ENCODE measurements at regions not wholly inside any gene's neighbourhood (a gene's known extent, or its start where the extent isn't known, plus 50 kb on each side); places are given as distances from the start of the nearest gene placed in this dataset.

DNA sequence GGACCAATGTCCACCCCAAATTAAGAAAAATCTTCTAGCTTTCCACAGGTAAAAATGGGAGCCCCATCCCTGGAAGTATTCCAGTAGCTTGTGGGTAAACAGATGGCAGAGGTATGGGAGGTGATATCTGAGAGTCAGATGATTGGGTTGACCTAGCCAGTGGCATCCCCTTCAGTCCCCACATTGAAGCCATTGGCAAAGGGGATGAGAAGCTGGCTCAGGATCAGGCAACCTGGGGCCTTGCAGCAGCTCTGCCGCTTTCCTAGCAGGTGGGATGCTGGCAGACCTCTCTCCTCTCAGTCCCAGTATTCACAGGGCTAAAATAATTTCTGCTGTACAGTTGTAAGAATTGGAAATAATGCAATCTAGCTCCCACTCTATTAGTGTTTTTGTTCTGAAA is 108.9 kb upstream of the KCNG1 start:
- Histone ChIP-seq H3K9ac (ENCODE audit: control insufficient read depth, extremely low read depth, insufficient read depth, low read length) (no peak overlapping the region), H3K36me3 (ENCODE audit: control insufficient read depth in 2 of 2, extremely low read depth in 1 of 2, insufficient read depth in 2 of 2, low read length in 2 of 2) (no peaks in the 10 kb centered on the region), H3K27ac (ENCODE audit: control insufficient read depth, insufficient read depth, low read length) (no peak overlapping the region), H3K4me3 (ENCODE audit: control insufficient read depth in 2 of 3, extremely low read depth in 1 of 3, insufficient read depth in 2 of 3, low read depth in 1 of 3, low read length in 3 of 3) (no peak overlapping the region), H3K9me1 (ENCODE audit: control insufficient read depth, extremely low read depth, insufficient read depth, low read length) (no peaks in the 10 kb centered on the region), H3K4me1 (ENCODE audit: control insufficient read depth, extremely low read depth, insufficient read depth, low read length) (peaks cover 14% of the 10 kb centered on the region), H4K20me1 (ENCODE audit: control insufficient read depth, extremely low read depth, insufficient read depth, low read length) (no peaks in the 10 kb centered on the region), H2AFZ (ENCODE audit: control insufficient read depth, low read length) (no peak overlapping the region), H3K9me3 (ENCODE audit: control insufficient read depth, low read depth, low read length) (no peaks in the 10 kb centered on the region), H3K79me2 (ENCODE audit: control insufficient read depth, insufficient read depth, low read length) (no peaks in the 10 kb centered on the region), H3K4me2 (ENCODE audit: control insufficient read depth, extremely low read depth, insufficient read depth, low read depth, low read length) (no peak overlapping the region), H3K27me3 (ENCODE audit: control insufficient read depth, extremely low read depth, insufficient read depth, low read length) (no peaks in the 10 kb centered on the region)
- FAIRE-seq = no peak
- dilution Hi-C loops (cut with MboI; ENCODE audit: extremely low pct_ligation_motif_present, low sequenced_read_pairs) = no loop called here
- TF ChIP-seq EZH2 (IDR thresholded peaks at IDR 0.05; ENCODE audit: low read length) = no peak
- TF ChIP-seq, protein P1, sequence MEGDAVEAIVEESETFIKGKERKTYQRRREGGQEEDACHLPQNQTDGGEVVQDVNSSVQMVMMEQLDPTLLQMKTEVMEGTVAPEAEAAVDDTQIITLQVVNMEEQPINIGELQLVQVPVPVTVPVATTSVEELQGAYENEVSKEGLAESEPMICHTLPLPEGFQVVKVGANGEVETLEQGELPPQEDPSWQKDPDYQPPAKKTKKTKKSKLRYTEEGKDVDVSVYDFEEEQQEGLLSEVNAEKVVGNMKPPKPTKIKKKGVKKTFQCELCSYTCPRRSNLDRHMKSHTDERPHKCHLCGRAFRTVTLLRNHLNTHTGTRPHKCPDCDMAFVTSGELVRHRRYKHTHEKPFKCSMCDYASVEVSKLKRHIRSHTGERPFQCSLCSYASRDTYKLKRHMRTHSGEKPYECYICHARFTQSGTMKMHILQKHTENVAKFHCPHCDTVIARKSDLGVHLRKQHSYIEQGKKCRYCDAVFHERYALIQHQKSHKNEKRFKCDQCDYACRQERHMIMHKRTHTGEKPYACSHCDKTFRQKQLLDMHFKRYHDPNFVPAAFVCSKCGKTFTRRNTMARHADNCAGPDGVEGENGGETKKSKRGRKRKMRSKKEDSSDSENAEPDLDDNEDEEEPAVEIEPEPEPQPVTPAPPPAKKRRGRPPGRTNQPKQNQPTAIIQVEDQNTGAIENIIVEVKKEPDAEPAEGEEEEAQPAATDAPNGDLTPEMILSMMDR (optimal IDR thresholded peaks at IDR 0.05 in 1 of 3, IDR thresholded peaks at IDR 0.05 in 1 of 3, conservative IDR thresholded peaks at IDR 0.05 in 1 of 3; ENCODE audit: extremely low read depth in 1 of 3, insufficient read depth in 2 of 3, low read length in 3 of 3) = no peak
- no peak for DNase-seq (ENCODE audit: low read depth, low spot score)

DNA sequence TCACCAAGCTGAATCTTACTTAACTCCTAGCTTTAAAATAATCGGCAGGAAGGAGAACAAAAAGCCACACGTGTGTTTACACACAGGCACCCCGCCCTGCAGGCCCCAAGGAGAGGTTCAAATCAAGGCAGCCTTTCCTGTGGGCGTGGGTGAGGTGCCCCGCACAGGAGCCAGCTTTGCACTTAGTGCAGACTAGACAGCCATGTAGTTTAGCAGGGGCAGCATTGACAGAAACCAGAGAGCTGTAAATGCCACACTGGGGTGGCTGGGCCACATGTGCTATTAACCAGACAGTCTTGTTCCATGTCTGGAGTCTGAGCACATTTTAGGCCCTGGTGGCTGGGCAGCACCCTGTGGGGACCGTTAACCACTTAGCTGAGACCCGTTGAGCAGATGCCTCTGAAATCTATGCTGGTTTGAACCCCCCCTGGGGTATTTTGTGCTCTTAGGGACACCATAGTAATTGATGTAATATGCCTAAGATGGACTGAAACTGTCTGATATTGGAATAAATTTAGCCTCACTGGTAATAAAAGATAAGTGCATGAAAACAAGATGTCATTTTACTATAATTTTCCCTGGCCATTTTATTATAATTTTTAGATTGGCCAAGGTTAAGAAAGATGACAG is 106.4 kb upstream of the KCNG1 start:
- H3K79me2 ChIP-seq (ENCODE audit: control insufficient read depth, insufficient read depth, low read length) = no peaks in the 10 kb centered on the region
- no peaks in the 10 kb centered on the region for H3K36me3 ChIP-seq (ENCODE audit: control insufficient read depth in 2 of 2, extremely low read depth in 1 of 2, insufficient read depth in 2 of 2, low read length in 2 of 2)
- H3K9me3 ChIP-seq (ENCODE audit: control insufficient read depth, low read depth, low read length) = no peaks in the 10 kb centered on the region
- no peak overlapping the region for H3K27ac ChIP-seq (ENCODE audit: control insufficient read depth, insufficient read depth, low read length)
- FAIRE-seq (no peak), DNase-seq (ENCODE audit: low read depth, low spot score) (no peak)
- H2AFZ ChIP-seq (ENCODE audit: control insufficient read depth, low read length) = no peak overlapping the region
- H3K4me2 ChIP-seq (ENCODE audit: control insufficient read depth, extremely low read depth, insufficient read depth, low read depth, low read length) = no peak overlapping the region
- H3K9ac ChIP-seq (ENCODE audit: control insufficient read depth, extremely low read depth, insufficient read depth, low read length) = no peak overlapping the region
- peaks cover 14% of the 10 kb centered on the region for H3K4me1 ChIP-seq (ENCODE audit: control insufficient read depth, extremely low read depth, insufficient read depth, low read length)
- H3K4me3 ChIP-seq (ENCODE audit: control insufficient read depth in 2 of 3, extremely low read depth in 1 of 3, insufficient read depth in 2 of 3, low read depth in 1 of 3, low read length in 3 of 3) = no peak overlapping the region
- H3K9me1 ChIP-seq (ENCODE audit: control insufficient read depth, extremely low read depth, insufficient read depth, low read length) = no peaks in the 10 kb centered on the region
- dilution Hi-C loops (cut with MboI; ENCODE audit: extremely low pct_ligation_motif_present, low sequenced_read_pairs) = no loop called here
- TF ChIP-seq, protein P1 (optimal IDR thresholded peaks at IDR 0.05 in 1 of 3, IDR thresholded peaks at IDR 0.05 in 1 of 3, conservative IDR thresholded peaks at IDR 0.05 in 1 of 3; ENCODE audit: extremely low read depth in 1 of 3, insufficient read depth in 2 of 3, low read length in 3 of 3) = no peak
- no peak for TF ChIP-seq EZH2 (IDR thresholded peaks at IDR 0.05; ENCODE audit: low read length)
- no peaks in the 10 kb centered on the region for H4K20me1 ChIP-seq (ENCODE audit: control insufficient read depth, extremely low read depth, insufficient read depth, low read length)
- no peaks in the 10 kb centered on the region for H3K27me3 ChIP-seq (ENCODE audit: control insufficient read depth, extremely low read depth, insufficient read depth, low read length)
